ENCODE measurements at regions not wholly inside any gene's neighbourhood (a gene's known extent, or its start where the extent isn't known, plus 50 kb on each side); places are given as distances from the start of the nearest gene placed in this dataset.

GRCh38 chr12:29858270-29858786 lies 74.6 kb upstream of the TMTC1 start:
- intact Hi-C loops (cut with micrococcal nuclease), result no loop called here
- CTCF ChIA-PET, result no interaction called here
- Mint-ChIP-seq H3K9me3 (peaks cover 6% of the 10 kb centered on the region), H3K27me3 (ENCODE audit: low read depth) (no peaks in the 10 kb centered on the region), H3K4me1 (ENCODE audit: low read depth) (no peaks in the 10 kb centered on the region), H3K36me3 (ENCODE audit: low read depth) (no peaks in the 10 kb centered on the region), H3K4me3 (no peak overlapping the region), H3K27ac (no peak overlapping the region)
- no peak for DNase-seq

GRCh38 chr12:29847246-29847645 lies 63.5 kb upstream of the TMTC1 start:
- no peak for DNase-seq
- Mint-ChIP-seq H3K9me3 (peaks cover 10% of the 10 kb centered on the region), H3K4me3 (no peak overlapping the region), H3K27ac (no peak overlapping the region), H3K27me3 (ENCODE audit: low read depth) (no peaks in the 10 kb centered on the region), H3K4me1 (ENCODE audit: low read depth) (no peaks in the 10 kb centered on the region), H3K36me3 (ENCODE audit: low read depth) (no peaks in the 10 kb centered on the region)
- intact Hi-C loops (cut with micrococcal nuclease), result no loop called here
- CTCF ChIA-PET, result no interaction called here

- H3K4me3 Mint-ChIP-seq, result no peak overlapping the region
- H3K4me1 Mint-ChIP-seq (ENCODE audit: low read depth), result no peaks in the 10 kb centered on the region
- H3K36me3 Mint-ChIP-seq (ENCODE audit: low read depth), result no peaks in the 10 kb centered on the region
- intact Hi-C loops (cut with micrococcal nuclease), result no loop called here
- DNase-seq, result no peak
- CTCF ChIA-PET, result interaction anchor here (0.7 kb wide), 1 partner anchor 1174 kb away, joined by 4 read pairs; no protein-coding TSS in a partner anchor
- peaks cover 6% of the 10 kb centered on the region for H3K9me3 Mint-ChIP-seq
- H3K27me3 Mint-ChIP-seq (ENCODE audit: low read depth), result no peaks in the 10 kb centered on the region
- H3K27ac Mint-ChIP-seq, result no peak overlapping the region
Measured at GRCh38 chr12:29844667-29845066, 60.9 kb upstream of the TMTC1 start.

GRCh38 chr12:29843036-29843435 lies 59.3 kb upstream of the TMTC1 start:
- Mint-ChIP-seq H3K27me3 (ENCODE audit: low read depth) (no peaks in the 10 kb centered on the region), H3K9me3 (peaks cover 13% of the 10 kb centered on the region), H3K4me3 (no peak overlapping the region), H3K4me1 (ENCODE audit: low read depth) (no peaks in the 10 kb centered on the region), H3K36me3 (ENCODE audit: low read depth) (no peaks in the 10 kb centered on the region), H3K27ac (no peak overlapping the region)
- CTCF ChIA-PET, result no interaction called here
- DNase-seq, result no peak
- intact Hi-C loops (cut with micrococcal nuclease), result no loop called here

GRCh38 chr12:29838768-29839167 lies 55.0 kb upstream of the TMTC1 start:
- no peaks in the 10 kb centered on the region for H3K36me3 Mint-ChIP-seq (ENCODE audit: low read depth)
- intact Hi-C loops (cut with micrococcal nuclease), result no loop called here
- no peaks in the 10 kb centered on the region for H3K4me1 Mint-ChIP-seq (ENCODE audit: low read depth)
- no peak for DNase-seq
- peaks cover 23% of the 10 kb centered on the region for H3K9me3 Mint-ChIP-seq
- no peak overlapping the region for H3K4me3 Mint-ChIP-seq
- CTCF ChIA-PET, result no interaction called here
- H3K27ac Mint-ChIP-seq, result no peak overlapping the region
- H3K27me3 Mint-ChIP-seq (ENCODE audit: low read depth), result no peaks in the 10 kb centered on the region
